ENCODE measurements at regions not wholly inside any gene's neighbourhood (a gene's known extent, or its start where the extent isn't known, plus 50 kb on each side); places are given as distances from the start of the nearest gene placed in this dataset.

- FAIRE-seq (no peak), DNase-seq (ENCODE audit: low read depth, low spot score) (no peak), ATAC-seq (no peak)
- H3K9me3 ChIP-seq (replicated peaks; ENCODE audit: control insufficient read depth, insufficient read depth, low read length) = no peaks in the 10 kb centered on the region
- no peaks in the 10 kb centered on the region for H3K27me3 ChIP-seq (replicated peaks in 1 of 2; ENCODE audit: control insufficient read depth in 2 of 2, insufficient read depth in 2 of 2, low read length in 1 of 2)
- RAD21 ChIA-PET (ENCODE audit: unreplicated experiment) = no interaction called here
- H3K4me3 ChIP-seq = no peak overlapping the region
- POLR2A ChIA-PET = no interaction called here
- TF ChIP-seq CREB1 (IDR thresholded peaks at IDR 0.05; ENCODE audit: low read depth) (no peak), SREBF2 (IDR thresholded peaks at IDR 0.05; ENCODE audit: low read length) (no peak), PBX3 (IDR thresholded peaks at IDR 0.05; ENCODE audit: insufficient replicate concordance, low read depth, low read length) (no peak), CBX3 (IDR thresholded peaks at IDR 0.05; ENCODE audit: borderline replicate concordance, low read depth) (no peak), NFIC (IDR thresholded peaks at IDR 0.05; ENCODE audit: low read depth, low read length) (no peak), PAX8 (IDR thresholded peaks at IDR 0.05) (no peak), ZBTB40 (IDR thresholded peaks at IDR 0.05; ENCODE audit: borderline replicate concordance) (no peak), IRF3 (IDR thresholded peaks at IDR 0.05) (no peak), WRNIP1 (IDR thresholded peaks at IDR 0.05; ENCODE audit: borderline replicate concordance, low read depth, low read length) (no peak)
- H3K4me1 ChIP-seq (ENCODE audit: control insufficient read depth, insufficient read depth, low read length) = no peaks in the 10 kb centered on the region
- in situ Hi-C loops (cut with MboI) (no loop called here), intact Hi-C loops (cut with micrococcal nuclease; ENCODE audit: unreplicated experiment) (no loop called here)
- BruUV-seq (replicated peaks) = no TSS peak
- 0% methylated on average over 1 of the region's 1 CpG for WGBS (ENCODE audit: insufficient coverage, insufficient replicate concordance, low lambda C conversion rate, missing lambda C conversion rate)
- SMC1A ChIA-PET (ENCODE audit: uncharacterized antibody, unreplicated experiment) = no interaction called here
- H2AFZ ChIP-seq (ENCODE audit: control insufficient read depth, low read depth, low read length) = no peak overlapping the region
- H3K27ac ChIP-seq (ENCODE audit: control insufficient read depth, insufficient read depth) = no peak overlapping the region
- H3K79me2 ChIP-seq (ENCODE audit: control insufficient read depth, insufficient read depth, low read length) = no peaks in the 10 kb centered on the region
- CTCF ChIA-PET = no interaction called here
- no peaks in the 10 kb centered on the region for H3K36me3 ChIP-seq (ENCODE audit: control insufficient read depth in 2 of 2, insufficient read depth in 2 of 2, low read length in 1 of 2)
- H3K4me2 ChIP-seq (ENCODE audit: control insufficient read depth, insufficient read depth) = no peak overlapping the region
- H3K9ac ChIP-seq (ENCODE audit: control insufficient read depth, insufficient read depth, low read length) = no peak overlapping the region
- no peaks in the 10 kb centered on the region for H4K20me1 ChIP-seq (ENCODE audit: control insufficient read depth, insufficient read depth)
Observed at GRCh38 chr2:53438100-53438499, 329.5 kb upstream of the CHAC2 start.
